Panc1 (cell line): ENCODE measurements at regions not wholly inside any gene's neighbourhood (a gene's known extent, or its start where the extent isn't known, plus 50 kb on each side); places are given as distances from the start of the nearest gene placed in this dataset.

Source experiments
- ATAC-seq: fragments of 200-7000 bp; cut with Tn5 transposase; 2 replicates; pipeline ENCODE4 v1.9.1; 2020; ENCODE audit warnings: mild to moderate bottlenecking, moderate library complexity
- BruUV-seq: library from RNA; stranded (reverse); fragments of 400-500 nt; replicated peaks from 2 replicates; lab custom pipeline; 2021; lab: Mats Ljungman, UMichigan
- CTCF ChIA-PET: fragments of 300-600 bp; sonication (Branson Sonifier 250); formaldehyde crosslinking; loops from one replicate; lab custom pipeline; 2022; ENCODE audit warnings: antibody characterized with exemption; lab: Charles Lee
- POLR2A ChIA-PET: fragments of 300-600 bp; sonication (Branson Sonifier 250); formaldehyde crosslinking; loops from one replicate; lab custom pipeline; 2022; ENCODE audit warnings: antibody characterized with exemption; lab: Charles Lee
- DNase-seq: peaks from one replicate; pipeline ENCODE4 v3.0.0-alpha.2; 2010; ENCODE audit warnings: low read depth, low spot score
- H3K27ac ChIP-seq: 2 replicates; pipeline ENCODE4 v1.5.1; 2011; ENCODE audit warnings: mild to moderate bottlenecking, low read length, inconsistent platforms
- H3K27me3 ChIP-seq: fragments of 200-500 bp; sonication (Bioruptor generic); 2 replicates; pipeline ENCODE4 v1.6.0; 2014; ENCODE audit warnings: low read length, inconsistent platforms; ENCODE audit not compliant: control insufficient read depth, insufficient read depth
- H3K36me3 ChIP-seq: fragments of 200-500 bp; sonication (Bioruptor generic); 2 replicates; pipeline ENCODE4 v1.5.1; 2014; ENCODE audit warnings: inconsistent platforms, mild to moderate bottlenecking, low read length, moderate library complexity; ENCODE audit not compliant: control insufficient read depth, insufficient read depth
- H3K4me1 ChIP-seq: 2 replicates; pipeline ENCODE4 v1.5.1; 2011; ENCODE audit warnings: inconsistent platforms, mild to moderate bottlenecking, low read length, moderate library complexity; ENCODE audit not compliant: control insufficient read depth, insufficient read depth
- H3K4me3 ChIP-seq, 2 experiments: 2 replicates each; pipeline ENCODE4 v1.5.1; 2011 to 2012; ENCODE audit warnings: low read depth in 2 of 2, low read length in 2 of 2, mild to moderate bottlenecking in 2 of 2, inconsistent platforms in 1 of 2, moderate library complexity in 1 of 2
- H3K9me3 ChIP-seq: fragments of 200-500 bp; sonication (Bioruptor generic); 2 replicates; pipeline ENCODE4 v1.5.1; 2014; ENCODE audit warnings: low read depth, mild to moderate bottlenecking, inconsistent platforms, low read length, moderate library complexity; ENCODE audit not compliant: control insufficient read depth, insufficient read depth
- CTCF ChIP-seq: fragments of 450-650 bp; IDR thresholded peaks from 2 replicates; pipeline ENCODE4 v1.5.1; 2017; ENCODE audit warnings: mild to moderate bottlenecking
- POLR2AphosphoS5 ChIP-seq: IDR thresholded peaks from 2 replicates; pipeline ENCODE4 v1.6.1; 2012; ENCODE audit warnings: mild to moderate bottlenecking, low read depth, low read length, moderate library complexity
- REST ChIP-seq, 2 experiments: IDR thresholded peaks; 2 replicates each; pipeline ENCODE4 v1.6.1; 2011 to 2012; ENCODE audit warnings: low read depth in 2 of 2, control low read depth in 1 of 2, low read length in 1 of 2, mild to moderate bottlenecking in 1 of 2, moderate library complexity in 1 of 2; ENCODE audit not compliant: insufficient read depth in 1 of 2
- SIN3A ChIP-seq: IDR thresholded peaks from 2 replicates; pipeline ENCODE4 v1.6.1; 2012; ENCODE audit warnings: low read depth, mild to moderate bottlenecking, low read length, moderate library complexity, borderline replicate concordance; ENCODE audit not compliant: insufficient read depth
- TCF7L2 ChIP-seq: IDR thresholded peaks from 2 replicates; pipeline ENCODE4 v1.6.1; 2011; ENCODE audit warnings: mild to moderate bottlenecking, low read depth, low read length, inconsistent platforms
- in situ Hi-C: cut with HindIII; loops from 2 replicates; pipeline ENCODE4 v1.10.0; 2016; ENCODE audit warnings: low sequenced_read_pairs, low pct_unique_long_range_greater_than_20kb
- intact Hi-C: fragments of 100-400 bp; cut with micrococcal nuclease; formaldehyde crosslinking; loops from one replicate; pipeline ENCODE4 v1.10.0; 2022; ENCODE audit not compliant: unreplicated experiment

GRCh38 chr10:62461120-62461519 lies 87.0 kb downstream of the ZNF365 start:
- DNase-seq (no peak), ATAC-seq (no peak)
- Histone ChIP-seq H3K4me3 (no peak overlapping the region), H3K36me3 (no peaks in the 10 kb centered on the region), H3K27me3 (no peaks in the 10 kb centered on the region), H3K4me1 (no peaks in the 10 kb centered on the region), H3K27ac (no peak overlapping the region), H3K9me3 (no peaks in the 10 kb centered on the region)
- ChIA-PET CTCF (no interaction called here), POLR2A (no interaction called here)
- intact Hi-C loops (no loop called here), in situ Hi-C loops (no loop called here)
- BruUV-seq: no TSS peak
- no peak for TF ChIP-seq SIN3A
- no peak for TF ChIP-seq TCF7L2
- no peak for TF ChIP-seq REST (IDR thresholded peaks at IDR 0.05; ENCODE audit: insufficient read depth in 1 of 2, low read depth in 2 of 2, low read length in 1 of 2)
- no peak for TF ChIP-seq CTCF
- no peak for TF ChIP-seq POLR2AphosphoS5

GRCh38 chr10:62462461-62462860 lies 88.3 kb downstream of the ZNF365 start:
- intact Hi-C loops: no loop called here
- Histone ChIP-seq H3K9me3 (peaks cover 2% of the 10 kb centered on the region; the same call in 1 of the 2 replicates), H3K27ac (no peak overlapping the region), H3K27me3 (no peaks in the 10 kb centered on the region), H3K36me3 (no peaks in the 10 kb centered on the region), H3K4me3 (no peak overlapping the region), H3K4me1 (no peaks in the 10 kb centered on the region)
- no peak for ATAC-seq
- TF ChIP-seq CTCF (no peak), SIN3A (no peak), REST (IDR thresholded peaks at IDR 0.05; ENCODE audit: insufficient read depth in 1 of 2, low read depth in 2 of 2, low read length in 1 of 2) (no peak), POLR2AphosphoS5 (no peak), TCF7L2 (no peak)
- POLR2A ChIA-PET: no interaction called here
- in situ Hi-C loops: no loop called here
- BruUV-seq: no TSS peak
- DNase-seq: no peak
- CTCF ChIA-PET: no interaction called here
